ENCODE measurements at regions not wholly inside any gene's neighbourhood (a gene's known extent, or its start where the extent isn't known, plus 50 kb on each side); places are given as distances from the start of the nearest gene placed in this dataset.

- H3K4me2 ChIP-seq (ENCODE audit: insufficient read depth, insufficient read length, low read length) = no peak overlapping the region
- H3K27me3 Mint-ChIP-seq (ENCODE audit: low read depth) = no peaks in the 10 kb centered on the region; the same call in 1 of the 2 replicates
- no peak for DNase-seq
- peaks cover 36 to 42% of the 10 kb centered on the region in 2 experiments for H3K4me1 Mint-ChIP-seq
- peak overlapping the region; percentile 33 for H4K8ac ChIP-seq (replicated peaks; ENCODE audit: insufficient read length, low read depth, low read length)
- no peak overlapping the region for H2BK15ac ChIP-seq (ENCODE audit: low read depth, low read length)
- H2BK12ac ChIP-seq (ENCODE audit: insufficient read length, low read depth, low read length) = no peak overlapping the region
- H3K27ac ChIP-seq (ENCODE audit: insufficient read length, low read depth, low read length) = no peak overlapping the region
- H3K27me3 ChIP-seq (ENCODE audit: insufficient read depth, low read length) = no peaks in the 10 kb centered on the region
- H2BK5ac ChIP-seq (ENCODE audit: insufficient read length, low read length) = no peak overlapping the region
- H3K4ac ChIP-seq (ENCODE audit: low read depth, low read length) = no peak overlapping the region
- no peak overlapping the region for H3K4me3 Mint-ChIP-seq
- peaks cover 14% of the 10 kb centered on the region for H3K4me1 ChIP-seq (ENCODE audit: insufficient read depth, low read length)
- H2AFZ ChIP-seq (ENCODE audit: low read length) = no peak overlapping the region
- H4K20me1 ChIP-seq (ENCODE audit: control insufficient read depth, insufficient read depth, insufficient read length) = no peaks in the 10 kb centered on the region
- H3K36me3 Mint-ChIP-seq (ENCODE audit: insufficient read depth in 1 of 3, low read depth in 3 of 3) = peaks cover 0 to 5% (median 0%) of the 10 kb centered on the region in 3 experiments; a peak in 2 of 7 replicates
- no peak overlapping the region for H2BK20ac ChIP-seq (ENCODE audit: low read depth, low read length, poor library complexity, severe bottlenecking)
- no peak overlapping the region for H3K27ac Mint-ChIP-seq
- peaks cover 0 to 4% of the 10 kb centered on the region in 2 experiments; a peak in 2 of 5 replicates for H3K9me3 Mint-ChIP-seq
- no peaks in the 10 kb centered on the region for H3K9me3 ChIP-seq (ENCODE audit: control insufficient read depth, low read depth, low read length)
- H3K23me2 ChIP-seq (ENCODE audit: insufficient read length, low read depth, low read length, poor library complexity, severe bottlenecking) = no peaks in the 10 kb centered on the region
- no peak overlapping the region for H3T11ph ChIP-seq (ENCODE audit: low read length)
- no peak overlapping the region for H3K14ac ChIP-seq (ENCODE audit: insufficient read depth, low read length)
- no peak overlapping the region for H3K9ac ChIP-seq (ENCODE audit: extremely low read depth, insufficient read length, low read length)
- TF ChIP-seq, protein P1, sequence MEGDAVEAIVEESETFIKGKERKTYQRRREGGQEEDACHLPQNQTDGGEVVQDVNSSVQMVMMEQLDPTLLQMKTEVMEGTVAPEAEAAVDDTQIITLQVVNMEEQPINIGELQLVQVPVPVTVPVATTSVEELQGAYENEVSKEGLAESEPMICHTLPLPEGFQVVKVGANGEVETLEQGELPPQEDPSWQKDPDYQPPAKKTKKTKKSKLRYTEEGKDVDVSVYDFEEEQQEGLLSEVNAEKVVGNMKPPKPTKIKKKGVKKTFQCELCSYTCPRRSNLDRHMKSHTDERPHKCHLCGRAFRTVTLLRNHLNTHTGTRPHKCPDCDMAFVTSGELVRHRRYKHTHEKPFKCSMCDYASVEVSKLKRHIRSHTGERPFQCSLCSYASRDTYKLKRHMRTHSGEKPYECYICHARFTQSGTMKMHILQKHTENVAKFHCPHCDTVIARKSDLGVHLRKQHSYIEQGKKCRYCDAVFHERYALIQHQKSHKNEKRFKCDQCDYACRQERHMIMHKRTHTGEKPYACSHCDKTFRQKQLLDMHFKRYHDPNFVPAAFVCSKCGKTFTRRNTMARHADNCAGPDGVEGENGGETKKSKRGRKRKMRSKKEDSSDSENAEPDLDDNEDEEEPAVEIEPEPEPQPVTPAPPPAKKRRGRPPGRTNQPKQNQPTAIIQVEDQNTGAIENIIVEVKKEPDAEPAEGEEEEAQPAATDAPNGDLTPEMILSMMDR (conservative IDR thresholded peaks at IDR 0.05) = no peak
- no peaks in the 10 kb centered on the region for H3K79me2 ChIP-seq (ENCODE audit: insufficient read depth, low read length)
- H3K79me1 ChIP-seq (ENCODE audit: insufficient read depth, low read depth, low read length, poor library complexity, severe bottlenecking) = no peaks in the 10 kb centered on the region
- no peak overlapping the region for H2AK5ac ChIP-seq (ENCODE audit: insufficient read length, low read length)
- no peak overlapping the region for H3K56ac ChIP-seq (ENCODE audit: insufficient read length, low read depth, low read length)
- no peak overlapping the region for H3K23ac ChIP-seq (ENCODE audit: insufficient read length, low read depth, low read length)
- no peak overlapping the region for H3K18ac ChIP-seq (ENCODE audit: insufficient read length, low read depth, low read length)
- H4K5ac ChIP-seq (ENCODE audit: insufficient read length, low read depth, low read length) = no peak overlapping the region
- no peak overlapping the region for H2BK120ac ChIP-seq (ENCODE audit: low read depth, low read length, poor library complexity, severe bottlenecking)
- H4K91ac ChIP-seq (ENCODE audit: insufficient read length, low read depth, low read length) = no peak overlapping the region
Measured at GRCh38 chr3:41076399-41076798, 122.9 kb upstream of the CTNNB1 start.

Data from H9 (cell line).